Eye (tissue), 1 donor: ENCODE measurements at regions not wholly inside any gene's neighbourhood (a gene's known extent, or its start where the extent isn't known, plus 50 kb on each side); places are given as distances from the start of the nearest gene placed in this dataset.
"Not testable (repeated sequence)": the region's sequence is repeated elsewhere in the genome, so short reads cannot be mapped to it uniquely, and the experiment has no call there.

ENCODE experiments used
- DNase-seq: peaks from one replicate; pipeline ENCODE4 v3.0.0-alpha.2; 2015

DNA sequence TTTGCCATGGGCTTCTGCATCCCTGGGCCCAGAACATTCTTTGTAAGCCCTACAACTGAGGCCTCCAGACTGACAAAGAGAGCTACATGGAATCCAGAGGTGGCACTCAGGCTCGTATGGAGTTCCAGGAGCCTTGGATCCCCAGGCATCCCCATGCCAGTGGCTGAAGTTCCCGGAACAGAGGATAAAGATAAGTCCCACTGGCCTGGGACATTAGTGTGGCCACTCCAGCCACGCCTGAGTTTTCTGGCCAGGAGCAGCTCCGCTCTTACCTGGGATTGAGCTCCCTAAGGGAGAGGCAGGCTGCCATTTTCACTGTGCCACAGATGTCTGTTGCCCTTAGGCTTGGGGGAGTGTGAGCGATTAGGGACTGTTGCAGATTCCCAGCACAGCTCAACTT lies 656.3 kb upstream of the FAM174A start:
- DNase-seq, result no peak

DNA sequence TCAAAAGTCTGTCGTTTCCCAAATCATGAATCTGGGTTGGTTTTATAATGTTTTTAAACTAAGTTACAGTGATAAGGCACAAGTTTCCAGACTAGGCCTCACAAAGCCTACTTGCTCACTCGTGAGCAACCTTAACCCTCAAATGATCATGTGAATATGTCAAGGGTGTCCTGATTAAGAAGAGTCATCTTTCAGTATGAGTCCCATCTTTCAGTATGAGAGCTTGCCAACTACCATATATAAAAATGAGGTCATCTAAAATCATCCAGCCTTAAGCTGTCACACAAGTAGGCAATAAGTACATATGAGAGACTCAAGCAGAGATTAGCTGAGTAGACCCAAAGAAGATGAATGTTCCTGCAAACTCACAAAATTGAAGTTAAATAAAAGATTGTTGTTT lies 668.4 kb upstream of the FAM174A start:
- DNase-seq, result no peak

DNA sequence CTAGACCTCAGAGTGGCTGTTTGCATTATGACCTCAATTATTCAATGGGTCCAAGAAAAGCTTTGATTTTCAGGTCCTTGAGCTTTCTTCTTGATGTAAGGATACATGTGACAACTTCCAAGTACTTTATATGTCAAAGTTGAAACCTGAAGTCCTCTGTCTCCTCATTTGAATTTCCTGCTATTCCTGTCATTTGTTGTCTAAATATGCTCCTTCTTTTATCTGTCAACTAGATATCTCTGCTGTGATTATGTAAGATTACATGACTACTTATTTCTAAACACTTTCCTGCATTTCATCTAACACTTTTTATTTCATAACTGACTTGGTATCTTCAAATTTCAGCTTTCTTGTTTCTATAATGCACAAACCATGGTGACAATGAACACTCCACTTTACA lies 670.0 kb upstream of the FAM174A start:
- no peak for DNase-seq

DNA sequence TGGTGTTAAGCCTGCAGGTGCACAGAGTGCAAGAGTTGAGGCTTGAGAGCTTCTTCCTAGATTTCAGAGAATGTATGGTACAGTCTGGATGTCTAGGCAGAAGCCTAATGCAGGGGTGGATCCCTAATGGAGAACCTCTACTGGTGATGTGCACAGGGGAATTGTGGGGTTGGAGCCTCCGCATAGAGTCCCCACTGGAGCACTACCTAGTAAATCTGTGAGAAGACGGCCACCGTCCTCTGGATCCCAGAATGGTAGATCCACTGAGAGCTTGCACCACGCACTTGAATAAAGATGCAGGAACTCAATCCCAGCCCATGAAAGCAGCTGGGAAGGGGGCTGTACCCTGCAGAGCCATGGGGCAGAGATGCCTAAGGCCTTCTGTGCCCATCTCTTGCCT lies 699.4 kb upstream of the FAM174A start:
- DNase-seq, result no peak

DNA sequence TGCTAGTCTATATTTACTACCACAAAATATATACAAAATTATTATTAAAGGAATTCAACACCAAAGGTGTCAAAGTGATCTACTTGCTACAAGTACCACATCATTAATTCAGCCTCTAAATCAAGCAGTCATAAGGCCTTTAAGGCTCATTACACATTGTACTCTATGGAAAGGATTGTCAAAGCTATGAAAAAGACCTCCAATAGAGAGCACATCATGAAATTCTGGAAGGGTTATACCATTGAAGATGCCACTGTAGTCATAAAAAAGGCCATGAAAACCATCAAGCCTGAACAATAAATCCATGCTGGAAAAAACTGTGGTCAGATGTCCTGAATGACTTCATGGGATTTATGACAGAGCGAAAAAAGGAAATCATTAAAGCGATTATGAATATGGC lies 708.0 kb upstream of the FAM174A start:
- no peak for DNase-seq

DNA sequence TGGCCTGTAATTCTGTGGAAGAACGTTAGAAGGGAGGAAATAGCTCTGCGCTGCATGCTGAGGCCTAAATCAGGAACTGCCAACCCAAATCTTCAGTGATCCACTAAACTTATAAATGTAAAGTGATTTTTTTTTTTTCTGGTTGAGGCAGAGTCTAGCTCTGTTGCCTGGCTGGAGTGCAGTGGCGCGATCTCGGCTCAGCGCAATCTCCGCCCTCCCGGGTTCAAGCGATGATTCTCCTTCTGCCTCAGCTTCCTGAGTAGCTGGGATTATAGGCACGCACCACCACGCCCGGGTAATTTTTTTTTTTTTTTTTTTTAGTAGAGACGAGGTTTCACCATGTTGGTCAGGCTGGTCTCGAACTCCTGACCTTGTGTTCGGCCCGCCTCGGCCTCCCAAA lies 717.4 kb upstream of the FAM174A start:
- no peak for DNase-seq

DNA sequence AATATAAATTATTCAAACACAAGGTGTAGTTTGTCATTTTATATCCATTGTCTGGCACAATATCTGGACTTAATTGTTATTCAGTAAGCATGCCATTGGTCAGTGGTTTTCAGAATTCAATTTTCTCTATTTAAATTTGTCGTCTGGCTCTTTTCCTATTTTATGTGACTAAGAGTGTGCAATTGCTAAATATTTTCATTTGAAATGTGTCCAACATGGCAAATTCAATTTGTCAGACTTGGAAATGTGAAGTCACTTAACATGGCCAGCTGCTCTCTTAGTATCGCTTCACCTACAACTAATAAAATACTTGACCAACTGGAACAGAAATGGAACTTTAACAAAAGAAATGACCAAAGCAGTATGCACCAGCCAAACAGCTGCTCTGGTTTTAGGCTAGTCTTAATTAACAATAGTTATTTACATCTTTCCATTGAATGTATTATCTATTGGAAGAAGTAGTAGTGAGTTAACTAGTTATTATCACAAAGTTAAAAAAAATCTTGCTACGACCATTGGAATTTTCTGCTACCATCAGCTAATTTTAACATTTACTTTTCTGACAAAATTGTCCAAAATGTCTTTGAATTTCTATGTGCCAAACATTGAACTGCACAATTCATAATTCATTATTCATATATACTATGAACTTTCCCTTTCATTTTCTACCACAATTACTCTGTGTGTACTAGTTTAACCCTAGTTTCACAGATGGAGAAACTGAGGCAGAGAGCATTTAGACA lies 720.7 kb upstream of the FAM174A start:
- no peak for DNase-seq

DNA sequence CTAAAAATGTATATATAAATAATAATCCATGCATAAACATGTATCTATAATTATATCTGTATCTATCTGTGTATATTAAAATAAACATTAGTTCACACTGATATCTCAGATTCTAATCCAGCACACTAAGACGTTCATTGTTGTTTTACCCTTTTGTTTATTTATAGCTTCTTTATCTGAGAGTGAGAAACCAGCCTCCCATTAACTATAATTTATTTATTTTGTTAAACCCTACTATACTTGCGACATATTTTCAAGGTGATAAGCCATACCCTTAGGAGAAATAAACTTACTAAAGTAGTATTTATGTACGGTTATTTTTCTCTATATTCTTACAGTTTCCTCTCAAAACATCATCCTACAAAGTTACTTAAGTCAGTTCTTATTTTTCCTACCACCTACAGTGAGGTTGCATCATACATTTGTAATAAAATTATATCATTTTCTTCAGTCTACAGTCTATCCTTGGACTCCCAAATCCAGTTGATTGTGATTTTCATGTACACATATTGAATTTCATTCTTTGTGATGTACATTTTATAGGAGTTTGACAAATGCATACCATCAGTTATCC lies 726.4 kb upstream of the FAM174A start:
- DNase-seq, result no peak

DNA sequence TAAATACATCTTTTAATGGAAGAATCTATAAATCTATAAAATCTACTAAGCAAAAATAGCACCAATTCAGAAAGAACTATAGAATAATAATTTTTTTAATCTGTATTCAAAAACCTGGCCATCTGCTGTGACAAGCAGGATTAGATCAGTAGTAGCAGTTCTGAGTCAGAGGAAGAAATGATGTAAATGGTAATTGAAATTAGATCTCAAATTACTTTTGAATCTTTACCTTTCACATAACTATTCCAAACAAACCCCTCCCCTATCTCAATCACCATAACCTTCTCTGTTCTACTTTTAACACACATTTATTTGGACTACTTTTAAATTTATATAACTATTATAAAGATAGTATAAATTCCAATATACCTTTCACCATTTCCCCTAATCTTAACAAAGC lies 727.8 kb upstream of the FAM174A start:
- no peak for DNase-seq

DNA sequence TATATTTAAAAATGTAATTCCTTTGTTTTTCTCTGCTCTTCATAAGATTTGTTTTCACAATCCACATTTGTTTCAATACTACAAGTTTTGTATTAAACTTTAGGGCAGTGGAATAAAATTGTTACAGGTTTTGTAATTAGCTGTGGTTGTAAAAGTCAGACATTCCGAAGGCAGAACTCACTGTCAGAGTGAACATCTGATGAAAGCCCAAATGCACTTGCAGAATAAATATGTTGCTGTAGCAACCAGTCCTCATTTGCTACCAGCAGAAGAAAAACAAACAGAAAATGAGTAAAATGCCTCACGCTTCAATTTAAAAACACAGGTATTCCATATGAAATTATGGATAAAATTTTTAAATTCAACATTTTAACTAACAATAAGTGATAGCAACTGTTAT lies 740.1 kb upstream of the FAM174A start:
- DNase-seq, result no peak

DNA sequence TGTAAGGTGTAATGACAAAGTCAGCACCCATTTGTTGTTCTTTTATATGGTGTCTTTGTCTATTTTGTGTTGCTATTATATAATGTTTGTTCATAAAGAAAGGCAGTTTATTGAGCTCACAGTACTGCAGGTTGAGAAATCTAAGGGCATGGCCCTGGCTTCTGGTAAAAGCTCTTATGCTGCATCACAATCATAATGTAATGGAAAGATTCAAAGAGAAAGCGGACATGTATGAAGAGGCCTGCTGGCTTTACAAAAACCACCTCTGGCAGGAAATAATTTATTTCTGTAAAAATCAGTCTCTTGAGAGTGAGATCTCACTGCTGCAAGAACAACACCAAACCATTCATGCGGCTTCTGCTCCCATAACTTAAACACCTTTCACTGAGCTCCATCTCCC lies 746.7 kb upstream of the FAM174A start:
- no peak for DNase-seq

DNA sequence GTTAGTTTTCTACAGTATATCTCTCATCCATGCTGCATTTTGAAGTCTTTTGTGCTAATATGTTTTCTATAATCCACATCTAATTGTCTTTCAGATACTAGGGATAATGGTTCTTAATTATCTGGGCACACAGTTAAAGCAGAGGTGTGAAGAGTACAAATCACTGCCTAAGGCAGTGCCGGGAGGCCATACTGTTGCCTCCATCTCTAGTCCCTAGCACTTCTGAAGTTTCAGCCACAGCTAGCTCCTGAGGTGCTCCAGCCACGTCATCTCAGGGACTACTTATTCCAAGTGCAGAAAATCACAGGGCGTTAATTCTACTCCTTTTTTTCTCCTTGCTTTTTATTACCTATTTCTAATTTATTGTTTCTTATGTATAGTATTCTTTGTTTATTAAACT lies 760.0 kb upstream of the FAM174A start:
- DNase-seq, result no peak

DNA sequence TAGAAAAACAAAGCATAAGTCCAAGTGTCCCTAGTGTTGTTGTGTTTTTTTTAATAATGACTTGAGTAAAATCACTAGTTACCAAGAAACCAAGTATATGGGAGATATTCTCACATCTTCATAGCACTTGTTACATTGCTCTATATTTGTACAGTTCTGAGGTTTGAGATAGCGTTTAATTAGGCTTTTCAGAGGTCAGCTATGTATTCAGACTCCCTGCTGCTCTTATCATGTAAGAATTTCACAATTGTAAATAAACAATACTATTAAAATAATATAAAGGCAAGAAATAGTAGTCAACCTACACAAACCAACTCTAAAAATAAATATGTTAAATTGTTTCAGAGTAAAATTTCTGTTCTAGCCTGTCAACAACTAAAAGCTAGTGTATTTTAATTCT lies 761.9 kb upstream of the FAM174A start:
- DNase-seq, result no peak

DNA sequence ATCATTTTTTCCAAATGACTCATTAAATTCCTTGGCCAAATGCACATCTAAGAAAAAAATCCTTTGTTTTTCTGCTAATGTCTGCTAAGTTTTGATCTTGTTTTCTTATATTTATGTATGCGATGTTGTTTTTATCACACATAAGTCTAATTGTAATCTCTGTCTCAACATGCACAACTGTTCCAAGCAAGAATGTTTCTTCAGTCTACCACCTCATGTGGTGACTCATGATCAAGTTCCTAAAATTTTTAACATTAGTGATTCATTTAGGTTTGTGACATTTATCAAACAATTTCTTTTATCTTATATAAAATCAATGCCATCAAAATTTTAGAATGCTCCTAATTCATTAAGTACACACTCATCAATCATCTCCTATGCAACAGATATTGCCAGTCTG lies 763.9 kb upstream of the FAM174A start:
- no peak for DNase-seq

DNA sequence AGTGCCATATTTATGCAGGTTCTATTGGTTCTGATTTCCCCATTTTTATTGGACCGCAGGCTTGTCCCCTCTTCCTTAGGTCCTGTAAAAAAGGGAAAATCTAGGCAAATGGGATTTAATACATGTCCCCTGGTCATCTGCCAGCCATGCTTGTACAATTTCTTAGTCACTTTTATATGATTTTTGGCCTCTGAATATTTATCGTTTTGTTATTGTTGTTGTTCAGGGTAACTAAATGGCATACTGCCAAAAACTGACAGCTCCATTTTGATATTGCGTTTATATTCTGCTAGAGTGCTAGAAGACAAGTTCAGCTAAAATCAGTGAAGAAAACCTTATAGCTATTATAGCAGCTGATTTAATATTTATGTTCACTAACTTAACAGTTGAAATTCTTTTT lies 770.2 kb upstream of the FAM174A start:
- DNase-seq, result peak; percentile 8

DNA sequence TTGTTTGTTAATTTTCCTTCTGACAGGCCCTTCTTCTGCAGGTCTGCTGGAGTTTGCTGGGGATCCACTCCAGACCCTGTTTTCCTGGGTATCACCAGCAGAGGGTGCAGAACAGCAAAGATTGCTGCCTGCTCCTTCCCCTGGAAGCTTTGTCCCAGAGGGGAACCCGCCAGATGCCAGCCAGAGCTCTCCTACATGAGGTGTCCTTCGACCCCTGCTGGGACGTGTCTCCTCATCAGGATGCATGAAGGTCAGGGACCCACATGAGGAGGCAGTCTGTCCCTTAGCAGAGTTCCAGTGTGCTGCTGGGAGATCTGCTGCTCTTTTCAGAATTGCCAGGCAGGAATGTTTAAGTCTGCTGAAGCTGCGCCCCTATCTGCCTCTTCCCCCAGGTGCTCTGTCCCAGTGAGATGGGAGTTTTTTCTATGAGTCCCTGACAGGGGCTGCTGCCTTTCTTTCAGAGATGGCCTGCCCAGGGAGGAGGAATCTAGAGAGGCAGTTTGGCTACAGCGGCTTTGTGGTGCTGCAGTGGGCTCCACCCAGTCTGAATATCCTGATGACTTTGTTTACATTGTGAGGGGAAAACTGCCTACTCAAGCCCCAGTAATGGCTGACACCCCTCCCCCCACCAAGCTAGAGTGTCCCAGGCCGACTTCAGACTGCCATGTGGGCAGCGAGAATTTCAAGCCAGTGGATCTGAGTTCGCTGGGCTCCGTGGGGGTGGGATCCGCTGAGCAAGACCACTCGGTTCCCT lies 772.0 kb upstream of the FAM174A start:
- DNase-seq, result no peak

DNA sequence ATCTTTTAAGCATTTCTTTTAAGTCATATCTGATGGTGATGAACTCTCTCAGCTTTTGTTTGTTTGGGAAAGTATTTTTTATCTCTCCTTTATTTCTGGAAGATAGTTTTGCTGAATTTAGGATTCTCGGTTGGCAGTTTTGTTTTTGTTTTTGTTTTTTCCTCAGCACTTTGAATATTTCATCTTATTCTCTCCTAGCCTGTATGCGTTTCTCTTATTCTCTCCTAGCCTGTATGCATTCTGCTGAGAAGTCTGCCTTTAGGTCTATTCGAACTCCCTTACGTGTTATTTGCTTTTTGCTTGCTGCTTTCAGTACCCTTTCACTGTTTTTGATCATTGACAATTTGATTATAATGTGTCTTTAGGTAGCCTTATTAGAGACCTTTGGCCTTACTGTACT lies 787.8 kb upstream of the FAM174A start:
- no peak for DNase-seq

DNA sequence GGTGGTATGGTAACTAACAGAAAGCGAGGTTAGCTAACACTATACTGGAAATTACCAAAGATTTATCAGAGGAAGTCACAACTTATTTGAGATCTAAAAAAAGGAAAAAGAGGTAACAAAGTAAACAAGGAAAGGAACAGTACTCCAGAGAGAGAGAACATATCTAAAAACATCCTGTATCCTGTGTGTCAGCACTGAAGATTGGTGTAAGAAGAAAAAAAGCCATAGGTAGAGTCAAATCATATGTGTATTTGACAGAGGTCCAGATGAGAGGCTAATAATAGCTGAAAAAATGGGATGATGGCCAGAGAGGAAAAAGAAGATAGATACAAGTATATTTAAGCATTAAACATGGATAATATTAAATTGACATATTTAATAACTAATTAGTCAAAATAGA lies 802.0 kb upstream of the FAM174A start:
- not testable (repeated sequence) for DNase-seq

DNA sequence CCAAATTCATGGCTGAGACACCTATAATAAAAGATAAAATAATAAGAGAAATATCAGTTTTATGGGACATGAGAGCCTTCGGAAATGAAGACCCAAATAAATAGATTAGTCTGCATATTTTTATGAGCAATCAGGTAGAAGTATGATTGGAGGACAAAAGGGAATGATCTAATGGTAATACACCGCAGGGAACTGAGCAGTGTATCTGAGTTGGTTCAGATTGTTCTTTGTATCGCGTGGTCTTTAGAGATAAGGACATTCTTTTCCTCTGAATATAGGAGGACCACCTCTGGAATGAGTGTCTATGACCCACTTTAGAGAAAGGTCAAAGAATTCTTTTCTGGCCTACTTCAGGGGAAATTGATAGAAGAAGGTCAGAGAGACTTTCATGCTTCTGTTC lies 801.8 kb upstream of the CHD1 start:
- not testable (repeated sequence) for DNase-seq

DNA sequence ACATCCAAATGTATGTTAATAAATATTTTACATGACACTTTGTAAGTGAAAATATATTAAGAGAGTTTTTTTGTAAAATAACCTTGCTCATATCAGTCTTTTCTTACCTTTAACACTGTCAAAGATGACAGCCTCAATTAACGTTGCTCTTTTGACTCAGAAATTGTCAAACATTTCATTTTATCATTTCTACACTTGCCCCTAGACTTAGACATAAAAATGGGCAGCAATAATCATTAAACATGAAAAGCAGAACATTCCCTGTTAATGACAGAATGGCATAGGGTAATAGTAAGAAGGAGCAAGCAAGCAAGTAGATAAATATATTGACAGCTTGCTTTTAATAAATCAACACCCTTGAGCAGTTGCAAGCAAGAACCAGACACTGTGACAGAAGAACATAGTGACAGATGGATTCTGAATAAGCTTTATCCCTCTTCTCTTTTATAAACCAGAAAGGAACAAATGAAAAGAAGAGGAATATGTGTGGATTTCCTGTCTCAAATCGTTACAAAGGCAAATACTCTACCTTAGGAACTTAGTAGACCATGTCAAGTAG lies 796.0 kb upstream of the CHD1 start:
- no peak for DNase-seq

DNA sequence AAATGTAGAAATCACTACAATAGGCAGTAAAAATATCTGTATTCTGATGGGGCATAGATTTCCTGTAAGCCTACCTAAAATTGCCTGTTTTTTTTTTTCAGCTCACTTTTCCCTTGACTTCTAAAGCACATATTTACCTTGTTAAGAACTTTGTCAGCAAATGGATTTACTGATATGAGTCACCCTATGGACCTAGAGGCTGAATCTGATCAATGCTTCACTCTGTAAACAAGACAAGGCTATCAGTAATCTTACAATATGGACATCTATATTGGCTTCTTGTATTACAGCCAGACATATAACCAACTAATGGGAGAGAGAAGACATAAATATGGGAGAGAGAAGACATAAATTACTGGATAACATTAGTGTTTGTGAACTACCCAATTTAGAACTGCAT lies 792.7 kb upstream of the CHD1 start:
- no peak for DNase-seq

DNA sequence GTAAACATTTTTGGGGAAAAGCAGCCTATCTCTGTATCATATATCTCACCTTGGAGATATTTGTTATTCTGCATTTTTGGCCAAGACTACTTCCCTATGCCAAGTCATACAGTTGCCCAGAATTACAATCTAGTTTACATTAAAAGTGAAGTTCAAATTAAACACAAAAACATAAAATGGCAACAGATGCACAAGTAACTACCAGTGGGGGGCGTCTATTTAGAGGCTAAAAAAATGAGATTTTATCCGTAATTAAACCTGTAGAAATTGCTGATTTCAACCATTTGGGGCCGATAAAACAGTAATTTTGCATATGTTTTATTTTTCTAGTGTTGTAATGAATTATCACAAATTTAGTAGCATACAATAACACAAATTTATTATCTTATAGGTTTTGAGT lies 787.1 kb upstream of the CHD1 start:
- DNase-seq, result no peak

DNA sequence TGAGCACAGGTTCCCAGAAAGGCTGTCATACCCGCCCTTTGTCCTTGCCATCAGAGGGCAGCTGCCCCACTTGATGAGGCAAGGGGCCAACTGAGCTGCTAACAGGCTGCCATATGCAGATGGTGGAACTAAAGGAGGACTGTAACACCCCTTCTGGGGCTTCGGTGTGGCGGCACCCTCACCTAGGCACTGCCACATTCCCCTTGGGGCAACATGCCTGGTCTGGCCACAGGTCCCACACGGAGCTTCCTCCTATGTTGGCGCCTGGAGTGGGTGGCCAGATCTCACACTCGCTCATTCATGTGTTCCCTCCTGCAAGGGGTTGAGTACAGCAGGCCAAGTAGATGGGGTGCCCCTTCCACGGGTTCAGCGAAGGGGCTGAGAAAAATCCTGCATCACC lies 777.4 kb upstream of the CHD1 start:
- DNase-seq, result no peak

DNA sequence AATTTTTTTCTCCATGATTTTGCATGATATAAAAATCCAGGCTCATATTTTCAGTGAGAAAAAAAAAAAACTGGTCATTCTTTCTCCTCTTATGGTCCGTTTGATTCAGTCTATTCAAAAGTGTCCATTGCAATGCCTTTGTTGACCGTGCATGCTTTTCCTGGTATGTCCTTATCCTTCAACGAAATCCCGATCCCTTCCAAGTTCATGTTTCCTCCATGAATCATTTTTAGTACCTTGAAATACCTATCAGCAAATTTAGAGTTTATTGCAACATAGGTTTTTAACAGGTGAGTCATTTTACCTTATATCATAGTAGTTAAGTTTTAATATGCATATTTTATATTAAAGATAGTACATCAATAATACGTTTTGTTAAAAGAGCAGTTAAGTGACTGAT lies 773.8 kb upstream of the CHD1 start:
- no peak for DNase-seq
